Stimulated activated naive B cell treated with anti-CD40 and anti-IgM and Interleukin-4, amounts not matched to agents 10 μg/mL and 1 μg/mL and 100 μg/mL, for 72 hours (primary cell): ENCODE measurements at regions not wholly inside any gene's neighbourhood (a gene's known extent, or its start where the extent isn't known, plus 50 kb on each side); places are given as distances from the start of the nearest gene placed in this dataset.

Source experiments
- ATAC-seq, 2 donors: fragments of 150-1000 bp; cut with Tn5 transposase; replicated peaks; 2 replicates each; pipeline ENCODE4 v1.10.0; 2021; ENCODE audit warnings: moderate library complexity in 1 of 2
- DNase-seq: peaks from one replicate; pipeline ENCODE4 v3.0.0; 2021
- H3K27ac Mint-ChIP-seq: one replicate; pipeline ENCODE4 v1.8.0; 2022; ENCODE audit warnings: mild to moderate bottlenecking, mixed read lengths
- H3K27me3 Mint-ChIP-seq, 2 donors: one replicate each; pipeline ENCODE4 v1.8.0; 2022; ENCODE audit warnings: mixed read lengths in 2 of 2
- H3K36me3 Mint-ChIP-seq, 2 donors: one replicate each; pipeline ENCODE4 v1.8.0; 2022; ENCODE audit warnings: mixed read lengths in 2 of 2, mild to moderate bottlenecking in 1 of 2
- H3K4me1 Mint-ChIP-seq, 2 donors: one replicate each; pipeline ENCODE4 v1.8.0; 2022; ENCODE audit warnings: mixed read lengths in 2 of 2, mild to moderate bottlenecking in 1 of 2
- H3K4me3 Mint-ChIP-seq, 2 donors: one replicate each; pipeline ENCODE4 v1.8.0; 2022; ENCODE audit warnings: mild to moderate bottlenecking in 2 of 2, mixed read lengths in 2 of 2, moderate library complexity in 1 of 2
- H3K9me3 Mint-ChIP-seq, 2 donors: one replicate each; pipeline ENCODE4 v1.8.0; 2022; ENCODE audit warnings: mixed read lengths in 2 of 2, mild to moderate bottlenecking in 1 of 2

- no peak for DNase-seq
- H3K9me3 Mint-ChIP-seq = no peaks in the 10 kb centered on the region
These were observed 568.2 kb downstream of the ANKRD7 start for GRCh38 chr7:118792682-118793081.

GRCh38 chr7:118793582-118793981 is 569.1 kb downstream of the ANKRD7 start:
- Mint-ChIP-seq H3K27ac (no peak overlapping the region), H3K36me3 (no peaks in the 10 kb centered on the region), H3K27me3 (no peaks in the 10 kb centered on the region), H3K4me3 (no peak overlapping the region), H3K9me3 (peaks cover 0 to 3% of the 10 kb centered on the region in 2 donors), H3K4me1 (no peaks in the 10 kb centered on the region)
- ATAC-seq (no peak), DNase-seq (no peak)

More at GRCh38 chr7:118792682-118793081, 568.2 kb downstream of the ANKRD7 start:
- Mint-ChIP-seq H3K4me3 (no peak overlapping the region), H3K27me3 (no peaks in the 10 kb centered on the region), H3K4me1 (no peaks in the 10 kb centered on the region), H3K27ac (no peak overlapping the region), H3K36me3 (no peaks in the 10 kb centered on the region)
- no peak for ATAC-seq

GRCh38 chr7:118794419-118794818 is 569.9 kb downstream of the ANKRD7 start:
- H3K4me1 Mint-ChIP-seq = no peaks in the 10 kb centered on the region

GRCh38 chr7:118801366-118801765 is 576.9 kb downstream of the ANKRD7 start:
- H3K27me3 Mint-ChIP-seq = no peaks in the 10 kb centered on the region
- peaks cover 8 to 9% of the 10 kb centered on the region in 2 donors for H3K9me3 Mint-ChIP-seq
- H3K36me3 Mint-ChIP-seq = no peaks in the 10 kb centered on the region
- ATAC-seq (no peak), DNase-seq (no peak)
- H3K4me3 Mint-ChIP-seq = no peak overlapping the region
- no peaks in the 10 kb centered on the region for H3K4me1 Mint-ChIP-seq
- no peak overlapping the region for H3K27ac Mint-ChIP-seq

More at GRCh38 chr7:118794419-118794818, 569.9 kb downstream of the ANKRD7 start:
- Mint-ChIP-seq H3K27ac (no peak overlapping the region), H3K9me3 (peaks cover 0 to 4% of the 10 kb centered on the region in 2 donors), H3K36me3 (no peaks in the 10 kb centered on the region), H3K4me3 (no peak overlapping the region), H3K27me3 (no peaks in the 10 kb centered on the region)
- DNase-seq = no peak
- no peak for ATAC-seq

GRCh38 chr7:118802726-118803125 is 578.2 kb downstream of the ANKRD7 start:
- no peak for ATAC-seq
- no peak overlapping the region for H3K27ac Mint-ChIP-seq
- no peak overlapping the region for H3K4me3 Mint-ChIP-seq
- H3K9me3 Mint-ChIP-seq = peaks cover 8 to 9% of the 10 kb centered on the region in 2 donors
- H3K36me3 Mint-ChIP-seq = no peaks in the 10 kb centered on the region
- DNase-seq = no peak
- H3K4me1 Mint-ChIP-seq = no peaks in the 10 kb centered on the region
- H3K27me3 Mint-ChIP-seq = no peaks in the 10 kb centered on the region

GRCh38 chr7:118826246-118826645 is 601.7 kb downstream of the ANKRD7 start:
- no peak for DNase-seq
- no peak for ATAC-seq
- no peak overlapping the region for H3K27ac Mint-ChIP-seq
- H3K4me1 Mint-ChIP-seq = no peaks in the 10 kb centered on the region
- H3K27me3 Mint-ChIP-seq = no peaks in the 10 kb centered on the region
- peaks cover 0 to 1% of the 10 kb centered on the region in 2 donors for H3K9me3 Mint-ChIP-seq
- no peaks in the 10 kb centered on the region for H3K36me3 Mint-ChIP-seq
- no peak overlapping the region for H3K4me3 Mint-ChIP-seq

GRCh38 chr7:118836933-118837332 is 612.4 kb downstream of the ANKRD7 start:
- Mint-ChIP-seq H3K4me1 (no peaks in the 10 kb centered on the region), H3K4me3 (no peak overlapping the region), H3K27ac (no peak overlapping the region), H3K9me3 (peaks cover 0 to 9% of the 10 kb centered on the region in 2 donors), H3K36me3 (no peaks in the 10 kb centered on the region), H3K27me3 (no peaks in the 10 kb centered on the region)
- ATAC-seq (peak in 1 of 2 donors; percentile 43), DNase-seq (no peak)

GRCh38 chr7:118839515-118839914 is 615.0 kb downstream of the ANKRD7 start:
- Mint-ChIP-seq H3K4me1 (no peaks in the 10 kb centered on the region), H3K9me3 (peaks cover 0 to 5% of the 10 kb centered on the region in 2 donors), H3K27me3 (no peaks in the 10 kb centered on the region), H3K27ac (no peak overlapping the region), H3K4me3 (no peak overlapping the region), H3K36me3 (no peaks in the 10 kb centered on the region)
- ATAC-seq (no peak), DNase-seq (no peak)

- DNase-seq (no peak), ATAC-seq (no peak)
- H3K36me3 Mint-ChIP-seq = no peaks in the 10 kb centered on the region
- H3K9me3 Mint-ChIP-seq = peaks cover 0 to 5% of the 10 kb centered on the region in 2 donors
- H3K4me1 Mint-ChIP-seq = no peaks in the 10 kb centered on the region
- H3K4me3 Mint-ChIP-seq = no peak overlapping the region
- H3K27me3 Mint-ChIP-seq = no peaks in the 10 kb centered on the region
- no peak overlapping the region for H3K27ac Mint-ChIP-seq
These were observed 619.0 kb downstream of the ANKRD7 start for GRCh38 chr7:118843456-118843855.

GRCh38 chr7:118844748-118845147 is 620.2 kb downstream of the ANKRD7 start:
- Mint-ChIP-seq H3K36me3 (no peaks in the 10 kb centered on the region), H3K4me3 (no peak overlapping the region), H3K27ac (no peak overlapping the region), H3K4me1 (no peaks in the 10 kb centered on the region), H3K9me3 (peaks cover 0 to 3% of the 10 kb centered on the region in 2 donors), H3K27me3 (no peaks in the 10 kb centered on the region)
- no peak for DNase-seq
- ATAC-seq = no peak

GRCh38 chr7:118845791-118846190 is 621.3 kb downstream of the ANKRD7 start:
- no peak overlapping the region for H3K4me3 Mint-ChIP-seq
- H3K36me3 Mint-ChIP-seq = no peaks in the 10 kb centered on the region

GRCh38 chr7:118846977-118847376 is 622.5 kb downstream of the ANKRD7 start:
- Mint-ChIP-seq H3K9me3 (peaks cover 0 to 3% of the 10 kb centered on the region in 2 donors), H3K27me3 (no peaks in the 10 kb centered on the region), H3K4me3 (no peak overlapping the region), H3K4me1 (no peaks in the 10 kb centered on the region), H3K27ac (no peak overlapping the region), H3K36me3 (no peaks in the 10 kb centered on the region)
- no peak for ATAC-seq
- DNase-seq = no peak

More at GRCh38 chr7:118845791-118846190, 621.3 kb downstream of the ANKRD7 start:
- Mint-ChIP-seq H3K4me1 (no peaks in the 10 kb centered on the region), H3K27ac (no peak overlapping the region), H3K27me3 (no peaks in the 10 kb centered on the region), H3K9me3 (no peaks in the 10 kb centered on the region)
- ATAC-seq (no peak), DNase-seq (no peak)

- H3K4me1 Mint-ChIP-seq = no peaks in the 10 kb centered on the region
- H3K9me3 Mint-ChIP-seq = peaks cover 0 to 3% of the 10 kb centered on the region in 2 donors
- DNase-seq (no peak), ATAC-seq (no peak)
- H3K36me3 Mint-ChIP-seq = no peaks in the 10 kb centered on the region
- no peak overlapping the region for H3K27ac Mint-ChIP-seq
- H3K4me3 Mint-ChIP-seq = no peak overlapping the region
- no peaks in the 10 kb centered on the region for H3K27me3 Mint-ChIP-seq
These were observed 630.8 kb downstream of the ANKRD7 start for GRCh38 chr7:118855290-118855689.

- no peak overlapping the region for H3K4me3 Mint-ChIP-seq
- H3K36me3 Mint-ChIP-seq = no peaks in the 10 kb centered on the region
- ATAC-seq (no peak), DNase-seq (no peak)
- H3K27me3 Mint-ChIP-seq = no peaks in the 10 kb centered on the region
- H3K9me3 Mint-ChIP-seq = no peaks in the 10 kb centered on the region
- H3K27ac Mint-ChIP-seq = no peak overlapping the region
- no peaks in the 10 kb centered on the region for H3K4me1 Mint-ChIP-seq
These were observed 634.2 kb downstream of the ANKRD7 start for GRCh38 chr7:118858651-118859149.

- ATAC-seq = no peak
These were observed 637.1 kb downstream of the ANKRD7 start for GRCh38 chr7:118861581-118861980.

GRCh38 chr7:118862740-118863139 is 638.2 kb downstream of the ANKRD7 start:
- Mint-ChIP-seq H3K27me3 (no peaks in the 10 kb centered on the region), H3K4me3 (no peak overlapping the region), H3K27ac (no peak overlapping the region), H3K4me1 (no peaks in the 10 kb centered on the region), H3K36me3 (no peaks in the 10 kb centered on the region), H3K9me3 (no peaks in the 10 kb centered on the region)
- ATAC-seq (no peak), DNase-seq (no peak)

More at GRCh38 chr7:118861581-118861980, 637.1 kb downstream of the ANKRD7 start:
- no peaks in the 10 kb centered on the region for H3K9me3 Mint-ChIP-seq
- H3K27me3 Mint-ChIP-seq = no peaks in the 10 kb centered on the region
- no peak overlapping the region for H3K4me3 Mint-ChIP-seq
- H3K27ac Mint-ChIP-seq = no peak overlapping the region
- H3K36me3 Mint-ChIP-seq = no peaks in the 10 kb centered on the region
- no peaks in the 10 kb centered on the region for H3K4me1 Mint-ChIP-seq
- DNase-seq = no peak
